ENCODE measurements at regions not wholly inside any gene's neighbourhood (a gene's known extent, or its start where the extent isn't known, plus 50 kb on each side); places are given as distances from the start of the nearest gene placed in this dataset.

DNA sequence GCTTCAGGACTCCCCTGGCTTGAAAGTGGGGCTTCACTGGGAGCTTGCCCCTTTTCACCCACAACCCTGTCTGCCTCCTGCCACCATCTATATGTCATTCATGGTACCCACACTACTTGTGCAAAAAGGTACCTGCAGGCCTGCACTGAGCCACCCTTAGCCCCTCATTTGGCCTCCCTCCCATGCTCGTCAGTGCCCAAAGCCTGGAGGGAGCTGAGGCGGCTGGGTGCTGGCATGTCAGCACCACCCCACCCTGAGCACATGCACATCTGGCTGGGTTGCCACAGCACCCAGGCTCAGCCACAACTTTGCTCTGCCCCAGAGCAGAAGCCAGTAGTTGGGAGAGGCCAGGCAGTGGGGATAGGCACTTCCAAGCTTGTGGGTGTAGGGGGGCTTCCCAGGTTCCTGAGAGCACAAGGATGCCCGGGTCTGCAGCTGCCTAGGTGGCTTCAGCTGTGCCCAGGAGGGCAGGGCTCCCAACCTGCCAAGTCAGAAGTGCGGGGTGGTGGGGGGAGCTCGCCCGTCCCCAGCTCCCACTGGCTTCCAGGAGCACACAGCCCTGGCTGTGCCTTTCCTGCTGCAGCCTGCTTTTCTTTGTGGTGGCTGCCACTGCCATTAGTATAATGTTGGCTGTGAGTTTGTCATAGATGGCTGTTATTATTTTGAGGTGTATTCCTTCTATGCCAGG, 1054.6 kb upstream of the EPHA6 start:
- ChIA-PET POLR2A (no interaction called here), CTCF (no interaction called here)
- DNase-seq (ENCODE audit: extremely low spot score), result no peak
- TF ChIP-seq HDGF (IDR thresholded peaks at IDR 0.05; ENCODE audit: borderline replicate concordance) (no peak), LEF1 (IDR thresholded peaks at IDR 0.05; ENCODE audit: borderline replicate concordance) (no peak), TARDBP (IDR thresholded peaks at IDR 0.05) (no peak), FOXM1 (IDR thresholded peaks at IDR 0.05; ENCODE audit: borderline replicate concordance) (no peak), ELF4 (IDR thresholded peaks at IDR 0.05) (no peak), ARNT (IDR thresholded peaks at IDR 0.05) (no peak), SUZ12 (IDR thresholded peaks at IDR 0.05) (no peak), PKNOX1 (IDR thresholded peaks at IDR 0.05) (no peak), NFRKB (IDR thresholded peaks at IDR 0.05) (no peak), FOXK2 (IDR thresholded peaks at IDR 0.05) (no peak), FOXA1 (IDR thresholded peaks at IDR 0.05) (no peak), ZNF384 (IDR thresholded peaks at IDR 0.05) (no peak), L3MBTL2 (conservative IDR thresholded peaks at IDR 0.05) (no peak), SP1 (IDR thresholded peaks at IDR 0.05) (no peak), CTBP1 (IDR thresholded peaks at IDR 0.05; ENCODE audit: borderline replicate concordance) (no peak), BHLHE40 (IDR thresholded peaks at IDR 0.05; ENCODE audit: borderline replicate concordance) (no peak)

- TF ChIP-seq LEF1 (IDR thresholded peaks at IDR 0.05; ENCODE audit: borderline replicate concordance) (no peak), SUZ12 (IDR thresholded peaks at IDR 0.05) (no peak), HDGF (IDR thresholded peaks at IDR 0.05; ENCODE audit: borderline replicate concordance) (no peak), FOXM1 (IDR thresholded peaks at IDR 0.05; ENCODE audit: borderline replicate concordance) (no peak), ARNT (IDR thresholded peaks at IDR 0.05) (no peak), ELF4 (IDR thresholded peaks at IDR 0.05) (no peak), FOXK2 (IDR thresholded peaks at IDR 0.05) (no peak), SP1 (IDR thresholded peaks at IDR 0.05) (no peak), PKNOX1 (IDR thresholded peaks at IDR 0.05) (no peak), CTBP1 (IDR thresholded peaks at IDR 0.05; ENCODE audit: borderline replicate concordance) (no peak), TARDBP (IDR thresholded peaks at IDR 0.05) (no peak), NFRKB (IDR thresholded peaks at IDR 0.05) (no peak), BHLHE40 (IDR thresholded peaks at IDR 0.05; ENCODE audit: borderline replicate concordance) (no peak), FOXA1 (IDR thresholded peaks at IDR 0.05) (no peak)
- ChIA-PET POLR2A (no interaction called here), CTCF (no interaction called here)
- DNase-seq (ENCODE audit: extremely low spot score), result no peak
These were observed 1038.8 kb upstream of the EPHA6 start for GRCh38 chr3:95775486-95776094.

GRCh38 chr3:95781598-95781997, 1032.8 kb upstream of the EPHA6 start:
- DNase-seq (ENCODE audit: extremely low spot score), result no peak
- POLR2A ChIA-PET, result no interaction called here
- CTCF ChIA-PET, result no interaction called here
- no peak for TF ChIP-seq HDGF (IDR thresholded peaks at IDR 0.05; ENCODE audit: borderline replicate concordance)
- no peak for TF ChIP-seq ARNT (IDR thresholded peaks at IDR 0.05)
- no peak for TF ChIP-seq ELF4 (IDR thresholded peaks at IDR 0.05)
- TF ChIP-seq NFRKB (IDR thresholded peaks at IDR 0.05), result no peak
- no peak for TF ChIP-seq SP1 (IDR thresholded peaks at IDR 0.05)
- no peak for TF ChIP-seq FOXM1 (IDR thresholded peaks at IDR 0.05; ENCODE audit: borderline replicate concordance)
- no peak for TF ChIP-seq TARDBP (IDR thresholded peaks at IDR 0.05)
- TF ChIP-seq L3MBTL2 (conservative IDR thresholded peaks at IDR 0.05), result no peak
- no peak for TF ChIP-seq PKNOX1 (IDR thresholded peaks at IDR 0.05)
- no peak for TF ChIP-seq FOXA1 (IDR thresholded peaks at IDR 0.05)
- no peak for TF ChIP-seq CTBP1 (IDR thresholded peaks at IDR 0.05; ENCODE audit: borderline replicate concordance)
- TF ChIP-seq FOXK2 (IDR thresholded peaks at IDR 0.05), result no peak
- no peak for TF ChIP-seq ZNF384 (IDR thresholded peaks at IDR 0.05)
- no peak for TF ChIP-seq SUZ12 (IDR thresholded peaks at IDR 0.05)
- no peak for TF ChIP-seq LEF1 (IDR thresholded peaks at IDR 0.05; ENCODE audit: borderline replicate concordance)
- TF ChIP-seq BHLHE40 (IDR thresholded peaks at IDR 0.05; ENCODE audit: borderline replicate concordance), result no peak

DNA sequence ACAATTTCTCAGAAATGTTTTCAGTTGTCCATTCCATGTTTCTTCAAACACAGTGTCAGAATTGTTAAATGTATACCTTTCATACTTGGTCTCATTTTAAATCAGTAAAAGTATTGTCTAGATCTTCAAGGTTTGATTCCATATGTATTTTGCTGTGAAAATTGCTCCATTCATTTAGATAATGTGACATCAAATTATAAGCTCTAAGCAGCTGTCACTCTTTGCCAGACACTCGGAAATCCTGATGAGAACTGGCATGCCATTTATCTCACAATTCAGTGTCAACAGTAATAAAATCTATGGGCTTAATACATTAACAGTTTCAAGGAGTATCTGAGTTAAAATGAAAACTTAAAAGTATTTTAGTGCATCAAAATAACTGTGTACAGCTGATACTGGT, 1025.3 kb upstream of the EPHA6 start:
- TF ChIP-seq HDGF (IDR thresholded peaks at IDR 0.05; ENCODE audit: borderline replicate concordance) (no peak), TARDBP (IDR thresholded peaks at IDR 0.05) (no peak), ELF4 (IDR thresholded peaks at IDR 0.05) (no peak), SP1 (IDR thresholded peaks at IDR 0.05) (no peak), L3MBTL2 (conservative IDR thresholded peaks at IDR 0.05) (no peak), ARNT (IDR thresholded peaks at IDR 0.05) (no peak), PKNOX1 (IDR thresholded peaks at IDR 0.05) (no peak), SUZ12 (IDR thresholded peaks at IDR 0.05) (no peak), LEF1 (IDR thresholded peaks at IDR 0.05; ENCODE audit: borderline replicate concordance) (no peak), FOXK2 (IDR thresholded peaks at IDR 0.05) (no peak), ZNF384 (IDR thresholded peaks at IDR 0.05) (no peak), BHLHE40 (IDR thresholded peaks at IDR 0.05; ENCODE audit: borderline replicate concordance) (no peak), FOXM1 (IDR thresholded peaks at IDR 0.05; ENCODE audit: borderline replicate concordance) (no peak), NFRKB (IDR thresholded peaks at IDR 0.05) (no peak), FOXA1 (IDR thresholded peaks at IDR 0.05) (no peak), CTBP1 (IDR thresholded peaks at IDR 0.05; ENCODE audit: borderline replicate concordance) (no peak)
- no peak for DNase-seq (ENCODE audit: extremely low spot score)
- CTCF ChIA-PET, result interaction anchor here (0.6 kb wide), 1 partner anchor 12 kb away, joined by 3 read pairs; no protein-coding TSS in a partner anchor
- POLR2A ChIA-PET, result no interaction called here

- TF ChIP-seq TARDBP (IDR thresholded peaks at IDR 0.05) (no peak), ELF4 (IDR thresholded peaks at IDR 0.05) (no peak), PKNOX1 (IDR thresholded peaks at IDR 0.05) (no peak), NFRKB (IDR thresholded peaks at IDR 0.05) (no peak), FOXA1 (IDR thresholded peaks at IDR 0.05) (no peak), L3MBTL2 (conservative IDR thresholded peaks at IDR 0.05) (no peak), BHLHE40 (IDR thresholded peaks at IDR 0.05; ENCODE audit: borderline replicate concordance) (no peak), ARNT (IDR thresholded peaks at IDR 0.05) (no peak), FOXK2 (IDR thresholded peaks at IDR 0.05) (no peak), HDGF (IDR thresholded peaks at IDR 0.05; ENCODE audit: borderline replicate concordance) (no peak), SUZ12 (IDR thresholded peaks at IDR 0.05) (no peak), CTBP1 (IDR thresholded peaks at IDR 0.05; ENCODE audit: borderline replicate concordance) (no peak)
- CTCF ChIA-PET, result interaction anchor here (0.6 kb wide), 1 partner anchor 853 kb away, joined by 3 read pairs; no protein-coding TSS in a partner anchor
- DNase-seq (ENCODE audit: extremely low spot score), result no peak
- POLR2A ChIA-PET, result no interaction called here
These were observed 1017.3 kb upstream of the EPHA6 start for GRCh38 chr3:95797081-95797480.
